Activated CD8-positive, alpha-beta memory T cell treated with anti-CD3 and anti-CD28 coated beads for 36 hours (primary cell): ENCODE measurements at regions not wholly inside any gene's neighbourhood (a gene's known extent, or its start where the extent isn't known, plus 50 kb on each side); places are given as distances from the start of the nearest gene placed in this dataset.
"Not testable (repeated sequence)": the region's sequence is repeated elsewhere in the genome, so short reads cannot be mapped to it uniquely, and the experiment has no call there.

Experiments used
- CTCF ChIA-PET: fragments of 350-600 bp; sonication (Branson Sonifier 250); formaldehyde crosslinking; loops from one replicate; lab custom pipeline; 2021; ENCODE audit warnings: antibody characterized with exemption; lab: Charles Lee
- POLR2A ChIA-PET: fragments of 350-600 bp; sonication (Branson Sonifier 250); formaldehyde crosslinking; loops from one replicate; lab custom pipeline; 2021; ENCODE audit warnings: antibody characterized with exemption; lab: Charles Lee

DNA sequence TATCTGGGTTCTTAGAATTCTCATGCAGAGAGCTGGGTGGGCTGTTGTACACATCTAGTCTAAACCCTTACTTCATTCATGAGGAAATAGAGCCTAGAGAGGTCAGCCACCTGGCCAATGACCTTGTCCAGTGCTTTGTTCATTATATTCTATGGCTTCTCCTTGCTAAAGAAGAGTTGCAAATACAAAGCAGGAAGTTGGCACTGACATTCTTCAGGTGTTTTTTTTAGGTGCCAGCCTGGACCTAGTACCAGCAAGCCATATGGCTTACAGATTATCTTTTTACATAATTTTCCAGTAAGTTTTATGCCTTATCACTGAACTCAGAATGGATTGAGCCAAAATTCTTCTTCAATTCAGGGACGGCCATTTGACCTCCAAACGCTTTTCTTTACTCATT is 54.7 kb upstream of the PGM2 start:
- CTCF ChIA-PET = no interaction called here
- POLR2A ChIA-PET = no interaction called here

DNA sequence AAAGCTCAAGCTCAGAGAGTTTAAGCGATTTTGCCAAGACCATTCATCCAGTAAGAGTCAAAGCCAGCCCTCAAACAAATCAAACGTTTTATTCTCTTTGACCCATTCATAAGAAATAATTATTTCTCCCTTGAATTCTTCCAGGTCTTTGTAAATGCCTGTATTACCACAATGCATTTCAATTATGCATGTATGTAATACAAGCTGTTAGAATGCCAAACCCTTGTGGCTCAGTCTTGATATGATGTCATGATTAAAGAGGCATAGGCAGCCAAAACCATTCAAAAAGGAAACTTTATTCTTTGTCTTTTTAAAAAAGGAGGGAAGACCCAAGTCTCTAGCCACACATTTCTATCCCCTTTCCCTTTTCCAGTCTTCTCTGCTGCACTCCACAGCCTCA is 56.5 kb upstream of the PGM2 start:
- CTCF ChIA-PET = no interaction called here
- POLR2A ChIA-PET = no interaction called here

DNA sequence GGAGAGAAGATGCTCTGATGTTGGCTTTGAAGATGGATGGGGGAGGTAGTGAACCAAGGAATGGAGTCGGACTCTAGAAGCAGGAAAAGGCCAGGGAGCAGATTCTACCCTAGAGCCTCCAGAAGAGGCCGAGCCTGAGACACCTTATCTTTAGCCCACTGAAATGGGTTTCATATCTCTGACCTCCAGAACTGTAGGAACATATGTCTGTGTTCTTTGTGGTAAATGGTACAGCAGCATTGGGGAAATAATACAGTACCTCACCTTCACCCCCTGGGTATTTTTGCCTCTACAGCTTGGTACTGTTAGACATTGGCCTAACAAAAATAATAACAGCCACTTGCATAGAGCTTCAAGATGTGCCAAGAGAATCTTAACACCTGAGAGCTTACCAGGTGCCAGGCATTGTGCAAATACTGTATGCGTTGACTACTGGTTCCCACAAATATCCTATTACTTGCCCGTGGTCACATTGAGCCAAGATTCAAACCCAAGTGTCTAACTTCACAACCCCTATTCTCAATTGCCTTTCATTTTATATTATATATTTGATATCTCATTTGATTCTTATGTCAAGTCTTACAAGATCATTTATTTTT is 57.0 kb upstream of the PGM2 start:
- POLR2A ChIA-PET = no interaction called here
- CTCF ChIA-PET = no interaction called here

DNA sequence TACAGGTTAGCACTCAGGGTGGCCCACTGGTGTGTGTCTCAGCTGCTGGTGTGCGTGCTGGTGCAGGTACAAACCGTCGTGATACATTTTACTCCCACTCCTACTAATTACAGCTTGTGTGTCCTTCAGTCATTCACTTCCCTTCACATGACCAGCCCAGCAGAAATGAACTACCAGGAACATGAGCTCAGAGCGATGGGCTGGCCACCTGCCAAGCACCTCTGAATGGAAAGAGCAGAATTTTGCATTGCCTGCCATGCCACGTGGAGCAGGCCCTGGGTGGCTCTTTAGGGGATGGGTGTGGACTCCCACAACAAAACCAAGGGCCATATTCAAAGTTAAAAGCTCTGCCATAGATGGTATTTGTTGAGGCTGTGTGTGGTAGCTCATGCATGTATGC is 58.9 kb upstream of the PGM2 start:
- CTCF ChIA-PET = no interaction called here
- POLR2A ChIA-PET = no interaction called here

DNA sequence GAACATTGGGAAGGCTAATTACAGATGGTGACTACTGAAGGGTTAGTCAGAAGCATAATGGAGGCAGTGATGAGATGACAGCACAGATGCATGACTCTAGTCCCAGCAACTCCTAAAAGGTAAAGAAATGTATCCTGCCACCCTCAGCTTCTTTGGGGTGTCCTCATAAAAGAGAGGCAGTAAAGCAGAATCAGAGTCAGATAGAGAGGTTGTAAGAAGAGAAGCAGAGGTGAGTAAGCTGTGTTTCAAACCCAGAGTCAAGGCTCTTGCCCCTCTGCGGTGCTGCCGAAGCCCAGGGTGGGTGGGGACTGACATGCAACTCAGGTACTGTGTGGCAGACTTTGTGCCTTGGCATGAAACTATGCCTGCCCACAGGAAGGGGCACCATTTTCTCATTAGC is 59.5 kb upstream of the PGM2 start:
- ChIA-PET CTCF (no interaction called here), POLR2A (no interaction called here)

DNA sequence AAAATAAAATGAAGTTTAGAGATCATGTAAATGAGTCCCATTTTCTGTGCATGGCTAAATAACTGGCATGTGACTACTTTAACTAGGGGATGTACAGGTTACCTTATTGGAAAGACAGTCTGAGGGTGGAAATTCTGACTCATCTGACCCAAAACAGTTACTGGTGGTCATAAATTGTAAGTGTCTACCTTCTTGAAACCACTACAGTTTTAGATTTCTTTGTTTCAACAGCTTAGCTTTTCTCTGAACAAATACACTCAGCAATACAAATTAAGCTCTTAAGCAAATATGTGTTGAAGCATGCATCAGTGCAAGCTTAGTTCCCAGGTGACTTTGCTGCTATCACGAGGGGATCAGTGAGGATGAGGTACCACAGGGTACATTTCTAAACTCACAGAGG is 60.7 kb upstream of the PGM2 start:
- ChIA-PET POLR2A (no interaction called here), CTCF (no interaction called here)

DNA sequence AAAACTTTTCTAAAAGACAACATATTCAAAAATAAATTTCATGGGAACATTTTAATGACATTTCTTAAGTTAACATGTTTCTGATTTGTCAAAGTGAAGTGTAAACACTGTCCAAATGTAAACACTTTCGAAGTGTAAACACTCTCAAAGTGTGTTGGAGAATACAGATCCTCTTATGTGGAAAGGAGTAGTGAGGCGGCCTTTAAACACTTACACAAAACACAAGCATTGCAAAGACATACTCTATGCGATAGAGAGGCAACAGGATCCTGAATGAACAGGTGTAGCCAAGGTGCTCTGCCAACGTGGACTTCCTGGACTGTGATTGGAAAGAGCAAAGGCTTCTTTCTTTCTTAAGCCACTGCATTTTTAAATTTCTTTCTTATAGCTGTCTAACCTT is 62.7 kb upstream of the PGM2 start:
- ChIA-PET POLR2A (no interaction called here), CTCF (no interaction called here)

DNA sequence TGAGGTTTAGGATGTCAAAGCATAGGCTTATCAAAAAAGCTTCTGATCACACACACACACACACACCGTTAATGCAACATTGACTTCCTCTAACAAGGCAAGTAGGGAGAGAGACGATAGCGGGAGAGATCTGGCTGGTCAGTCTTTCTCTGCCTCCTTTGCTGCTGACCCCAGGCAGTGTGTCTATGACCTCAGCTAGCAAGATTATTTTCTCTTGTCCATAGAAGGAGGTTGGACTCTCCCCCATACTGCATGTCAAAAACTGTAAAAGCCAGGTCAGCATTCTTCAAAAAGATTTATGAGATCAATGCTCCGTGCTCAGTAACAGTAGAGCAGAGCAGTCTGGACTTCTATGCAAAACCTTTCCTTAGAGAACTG is 63.5 kb upstream of the PGM2 start:
- CTCF ChIA-PET = no interaction called here
- POLR2A ChIA-PET = no interaction called here

DNA sequence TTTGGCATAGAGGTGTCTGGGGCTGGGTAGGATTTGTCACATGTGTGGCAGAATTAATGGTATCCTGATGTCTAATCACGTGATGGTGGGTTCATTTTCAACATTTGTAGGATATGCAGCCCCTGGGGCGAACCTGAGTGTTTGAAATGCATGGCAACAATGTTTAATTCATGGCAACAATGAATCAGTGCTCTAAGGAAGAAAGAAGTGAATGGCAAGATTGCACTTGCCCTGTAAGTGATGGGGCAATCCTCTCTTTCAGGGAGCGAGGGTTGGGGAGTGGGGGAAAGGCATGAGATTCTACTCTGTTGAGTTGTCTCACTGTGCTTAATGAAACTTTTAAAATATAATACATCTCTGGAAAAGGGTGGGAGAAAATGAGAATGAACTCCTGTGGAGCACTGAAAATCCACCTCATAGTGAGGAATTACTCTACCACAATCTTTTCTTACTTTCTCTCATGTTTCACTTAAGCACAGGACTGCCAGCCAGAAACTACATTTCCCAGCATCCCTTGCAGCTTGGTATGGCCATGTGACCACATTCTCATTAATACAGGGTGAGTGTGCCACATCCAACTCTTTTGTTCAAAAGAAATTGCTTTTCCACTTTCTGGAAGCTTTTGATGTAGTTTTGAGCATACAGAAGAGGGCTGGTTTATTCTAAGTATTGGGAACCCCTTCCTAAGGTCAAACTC is 64.0 kb upstream of the PGM2 start:
- CTCF ChIA-PET = no interaction called here
- POLR2A ChIA-PET = no interaction called here

DNA sequence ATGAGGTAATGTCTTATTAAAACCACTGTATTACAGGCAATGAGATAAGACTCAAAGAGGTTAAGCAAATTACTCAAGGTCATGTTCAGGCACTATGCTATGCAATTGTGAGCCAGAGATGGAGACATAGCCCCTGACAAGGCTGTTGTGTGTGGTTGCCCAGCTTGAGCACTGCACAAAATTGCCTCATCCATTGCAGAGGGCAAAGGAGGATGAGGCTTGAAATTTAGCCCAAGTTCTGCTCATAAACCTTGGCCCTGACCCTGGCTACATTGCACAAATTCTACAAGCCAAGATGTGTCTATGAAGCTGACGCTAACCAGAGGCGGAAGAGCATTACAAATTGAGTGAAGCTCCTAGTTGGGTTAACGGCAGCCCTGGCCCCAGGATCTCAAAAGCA is 65.6 kb upstream of the PGM2 start:
- ChIA-PET CTCF (no interaction called here), POLR2A (no interaction called here)

DNA sequence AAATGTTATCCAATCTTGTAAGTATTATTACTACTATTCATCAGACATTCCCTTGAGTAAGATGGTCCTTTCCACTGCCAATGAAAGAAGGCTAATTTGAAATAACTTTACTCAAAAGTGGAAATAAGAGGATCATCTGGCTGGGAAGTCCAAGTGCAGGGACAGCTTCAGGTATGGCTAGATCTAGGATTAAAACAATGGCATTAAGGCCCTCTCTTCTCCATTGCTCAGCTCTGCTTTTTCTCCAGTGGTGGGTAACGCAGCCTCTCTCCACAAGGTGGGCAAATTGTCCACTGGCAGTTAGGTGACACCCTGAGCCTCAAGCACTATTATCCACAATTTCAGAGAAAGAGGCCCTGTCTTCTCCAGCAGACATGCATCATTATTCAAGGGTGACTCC is 66.7 kb upstream of the PGM2 start:
- ChIA-PET POLR2A (no interaction called here), CTCF (no interaction called here)

DNA sequence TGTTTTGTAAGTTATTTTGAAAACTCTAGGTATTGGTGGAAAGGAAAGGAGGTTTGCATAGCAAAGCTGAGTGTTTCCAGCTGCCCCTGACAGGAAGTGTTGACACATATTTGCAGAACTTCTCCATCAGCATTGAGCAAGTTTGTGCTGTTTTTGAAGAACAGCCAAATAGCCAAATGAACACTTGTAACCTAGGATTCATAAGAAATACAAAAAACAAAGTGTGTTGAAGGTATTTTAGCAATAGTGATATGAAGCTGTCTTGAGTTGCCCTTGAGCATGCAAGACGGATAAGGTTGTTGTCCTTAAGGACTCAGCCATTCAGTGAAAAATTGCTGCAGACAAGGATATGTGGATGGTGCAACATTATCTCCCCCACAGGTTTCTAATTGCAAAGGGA is 68.3 kb upstream of the PGM2 start:
- POLR2A ChIA-PET = no interaction called here
- CTCF ChIA-PET = interaction anchor here (0.6 kb wide), 1 partner anchor 762 kb away, joined by 3 read pairs; no protein-coding TSS in a partner anchor

DNA sequence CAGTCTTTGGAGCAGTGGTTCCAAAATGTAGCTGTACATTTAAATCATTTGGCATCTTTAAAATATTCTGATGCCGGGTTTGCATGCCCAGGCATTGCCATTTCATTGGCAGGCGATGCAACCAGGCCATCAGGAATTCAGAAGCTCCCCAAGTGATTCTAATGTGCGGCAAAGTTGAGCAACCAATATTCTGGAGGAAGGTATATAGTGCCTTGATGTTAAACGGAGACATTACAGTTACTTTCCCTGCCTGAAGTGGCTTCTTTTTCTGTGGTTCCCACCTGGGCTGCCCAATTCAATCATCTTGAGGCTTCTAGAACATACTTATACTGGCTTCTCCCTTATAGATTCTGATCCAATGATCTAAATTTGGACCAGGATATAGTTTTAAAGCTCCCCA is 68.7 kb upstream of the PGM2 start:
- ChIA-PET POLR2A (no interaction called here), CTCF (interaction anchor here (0.6 kb wide), 1 partner anchor 762 kb away, joined by 3 read pairs; no protein-coding TSS in a partner anchor)

DNA sequence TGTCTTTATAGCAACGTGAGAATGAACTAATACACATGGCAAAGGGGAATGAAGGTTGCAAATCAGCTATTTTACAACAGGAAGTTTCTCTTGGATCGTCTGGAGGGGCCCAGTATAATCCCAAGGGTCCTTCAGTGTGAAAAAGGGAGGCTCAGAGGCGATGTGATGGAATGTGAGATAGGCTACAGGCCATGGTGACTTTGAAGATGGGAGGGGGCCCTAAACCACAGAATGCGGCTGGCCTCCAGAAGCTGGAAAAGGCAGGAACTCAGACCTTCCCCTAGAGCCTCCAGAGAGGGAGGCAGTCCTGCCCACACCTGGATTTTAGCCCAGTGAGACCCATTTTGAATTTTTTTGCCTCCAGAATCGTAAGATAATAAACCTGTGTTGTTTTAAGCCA is 69.4 kb upstream of the PGM2 start:
- ChIA-PET CTCF (no interaction called here), POLR2A (no interaction called here)

DNA sequence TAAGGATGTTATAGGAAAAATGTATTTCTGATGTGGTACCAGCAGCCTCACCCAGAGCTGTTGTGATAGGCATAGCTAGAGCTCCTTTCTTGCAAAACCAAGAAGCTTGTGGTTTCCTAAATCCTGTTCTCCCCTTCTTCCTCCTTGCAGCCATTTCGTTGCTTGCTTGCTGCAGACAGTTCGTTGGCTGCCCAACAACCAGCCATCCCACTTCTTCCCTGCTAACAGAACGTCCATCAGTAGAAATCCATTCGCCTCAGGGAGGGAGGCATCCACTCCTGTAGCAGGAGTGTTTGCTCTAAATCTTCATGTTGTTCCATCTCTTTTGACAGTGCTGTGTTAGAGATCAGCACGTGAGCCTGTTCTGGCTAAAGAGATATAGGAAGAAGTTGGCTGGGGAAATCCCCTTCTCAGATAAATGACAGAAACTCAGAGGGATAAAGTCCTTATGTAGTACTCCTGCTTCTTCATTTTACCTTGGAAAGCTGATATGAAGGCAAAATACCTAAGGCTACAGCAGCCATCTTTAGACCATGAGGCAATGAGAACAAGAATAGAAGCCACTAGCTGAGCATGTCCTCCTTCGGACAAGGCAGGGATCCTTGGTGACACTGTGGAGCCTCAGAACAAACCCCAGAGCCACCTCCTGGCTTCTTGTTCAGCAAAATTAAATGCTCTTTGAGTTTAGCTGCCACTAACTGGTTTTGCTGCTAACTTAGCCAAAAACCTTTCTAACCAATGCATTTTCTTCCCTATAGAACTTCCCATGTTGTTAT is 68.4 kb upstream of the RELL1 start:
- POLR2A ChIA-PET = no interaction called here
- CTCF ChIA-PET = no interaction called here

DNA sequence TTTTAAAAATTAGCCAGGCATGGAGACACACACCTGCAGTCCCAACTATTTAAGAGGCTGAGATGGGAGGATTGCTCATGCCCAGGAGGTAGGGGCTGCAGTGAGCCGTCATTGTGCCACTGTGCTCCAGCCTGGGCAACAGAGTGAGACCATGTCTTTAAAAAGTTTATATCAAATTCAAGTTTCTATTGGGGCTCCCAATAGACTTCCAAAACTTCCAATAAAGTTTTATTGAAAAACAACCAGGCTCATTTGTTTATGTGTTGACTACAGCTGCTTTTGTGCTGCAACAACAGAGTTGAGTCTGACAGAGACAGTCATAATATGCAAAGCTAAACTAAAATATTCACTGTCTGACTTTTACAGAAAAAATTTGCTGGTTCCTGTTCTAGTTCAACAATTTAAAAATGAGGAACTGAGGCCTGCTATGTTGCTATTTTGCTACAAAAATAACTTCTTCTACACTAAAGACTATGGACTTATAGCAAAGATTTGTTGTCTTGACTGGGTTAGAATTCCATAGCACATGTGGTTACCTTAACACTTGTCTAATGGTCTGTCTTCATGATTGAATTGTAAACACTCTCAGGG is 63.3 kb upstream of the RELL1 start:
- ChIA-PET CTCF (no interaction called here), POLR2A (no interaction called here)

DNA sequence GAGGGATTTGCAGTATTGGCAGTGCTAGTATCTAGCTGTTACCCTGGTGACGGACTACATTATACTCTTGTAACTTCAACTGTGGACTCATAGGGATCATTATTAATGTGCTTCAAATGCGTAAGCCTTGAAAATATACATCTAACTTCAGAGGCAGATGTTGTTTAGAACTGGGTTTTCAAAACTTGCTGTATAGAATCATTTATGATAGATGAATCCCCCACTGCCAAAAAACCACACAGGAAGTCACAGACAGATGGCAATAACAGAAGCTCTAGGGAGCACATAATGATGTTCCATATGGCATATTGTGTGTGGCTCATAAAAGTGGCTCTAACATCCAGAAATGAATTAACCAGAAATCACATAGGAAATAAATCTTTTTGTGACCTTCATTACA is 62.3 kb upstream of the RELL1 start:
- POLR2A ChIA-PET = no interaction called here
- CTCF ChIA-PET = no interaction called here

DNA sequence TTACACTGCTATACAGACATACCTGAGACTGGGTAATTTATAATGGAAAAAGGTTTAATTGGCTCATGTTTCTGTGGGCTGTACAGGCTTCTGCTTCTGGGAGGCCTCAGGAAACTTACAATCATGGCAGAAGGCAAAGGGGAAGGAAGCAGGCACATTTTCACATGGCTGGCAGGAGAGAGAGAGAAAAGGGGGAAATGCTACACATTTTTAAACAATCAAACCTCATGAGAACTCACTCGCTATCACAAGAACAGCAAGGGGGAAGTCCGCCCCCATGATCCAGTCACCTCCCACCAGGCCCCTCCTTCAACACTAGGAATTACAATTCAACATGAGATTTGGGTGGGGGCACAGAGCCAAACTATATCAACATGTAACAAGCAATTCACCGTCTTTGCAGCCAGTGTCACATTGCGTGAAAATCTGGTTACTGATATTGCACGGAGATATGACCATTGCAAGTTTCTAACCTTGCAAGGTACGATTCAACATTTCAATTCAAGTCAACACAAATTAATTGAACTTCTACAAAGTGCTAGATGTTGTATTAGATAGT is 61.7 kb upstream of the RELL1 start:
- CTCF ChIA-PET = no interaction called here
- POLR2A ChIA-PET = no interaction called here

DNA sequence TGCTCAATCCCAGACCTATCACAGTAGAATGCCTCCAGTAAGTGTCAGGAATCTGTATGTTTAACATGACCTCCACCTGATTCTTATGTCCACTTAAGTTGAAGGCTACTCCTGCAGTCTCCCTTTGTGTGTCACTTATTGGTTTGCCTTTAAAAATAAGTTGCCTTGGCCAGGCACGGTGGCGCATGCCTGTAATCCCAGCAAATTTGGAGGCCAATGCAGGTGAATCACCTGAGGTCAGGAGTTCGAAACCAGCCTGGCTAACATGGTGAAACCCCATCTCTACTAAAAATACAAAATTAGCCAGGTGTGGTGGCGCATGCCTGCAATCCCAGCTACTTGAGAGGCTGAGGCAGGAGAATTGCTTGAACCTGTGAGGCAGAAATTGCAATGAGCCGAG is 60.7 kb upstream of the RELL1 start:
- POLR2A ChIA-PET, CTCF ChIA-PET: not testable (repeated sequence)

DNA sequence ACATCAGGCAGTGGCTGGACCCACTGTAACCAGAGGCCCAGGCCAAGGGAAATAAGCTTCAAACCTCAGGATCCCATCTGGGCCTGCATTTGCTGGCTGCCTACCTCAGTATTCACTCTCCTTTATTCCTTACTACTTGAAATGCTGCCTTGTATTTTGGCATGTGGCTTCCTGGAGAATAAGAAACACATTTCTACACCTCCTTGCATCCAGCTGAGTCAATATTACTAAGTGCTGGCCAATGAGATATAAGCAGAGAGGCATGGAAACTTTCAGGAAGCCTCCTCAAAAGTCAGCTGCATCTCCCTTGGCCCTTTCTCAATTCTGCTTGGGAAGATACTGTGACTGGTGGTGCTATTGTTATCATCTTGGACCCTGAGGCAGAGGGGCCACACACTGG is 59.8 kb upstream of the RELL1 start:
- POLR2A ChIA-PET = no interaction called here
- CTCF ChIA-PET = no interaction called here
